DND-41 (cell line): ENCODE measurements at regions not wholly inside any gene's neighbourhood (a gene's known extent, or its start where the extent isn't known, plus 50 kb on each side); places are given as distances from the start of the nearest gene placed in this dataset.

Source experiments
- ATAC-seq: fragments of 200-7000 bp; cut with Tn5 transposase; 3 replicates; pipeline ENCODE4 v1.9.1; 2021; ENCODE audit warnings: low read depth; ENCODE audit not compliant: insufficient read depth
- DNase-seq: peaks from one replicate; pipeline ENCODE4 v3.0.0-alpha.2; 2020
- H2AFZ ChIP-seq: 2 replicates; pipeline ENCODE4 v1.6.0; 2012; ENCODE audit warnings: low read depth, low read length
- H3K27ac ChIP-seq: 2 replicates; pipeline ENCODE4 v1.5.1; 2012; ENCODE audit warnings: low read length, inconsistent platforms
- H3K27me3 ChIP-seq: fragments of 200-600 bp; sonication (generic); 2 replicates; pipeline ENCODE4 v1.6.0; 2012; ENCODE audit warnings: low read length, mild to moderate bottlenecking, inconsistent platforms; ENCODE audit not compliant: insufficient read depth, poor library complexity
- H3K36me3 ChIP-seq: 2 replicates; pipeline ENCODE4 v1.5.1; 2012; ENCODE audit warnings: low read length, inconsistent platforms; ENCODE audit not compliant: insufficient read depth
- H3K4me1 ChIP-seq: 2 replicates; pipeline ENCODE4 v1.5.1; 2012; ENCODE audit warnings: mild to moderate bottlenecking, low read length; ENCODE audit not compliant: insufficient read depth
- H3K4me2 ChIP-seq: 2 replicates; pipeline ENCODE4 v1.6.0; 2012; ENCODE audit warnings: mild to moderate bottlenecking, moderate library complexity, low read length, inconsistent platforms; ENCODE audit not compliant: insufficient read depth
- H3K4me3 ChIP-seq, 2 experiments: fragments of 200-600 bp in 1 of 2; shearing (Covaris generic) in 1 of 2; 2 replicates each; pipeline ENCODE4 v1.5.1; 2012 to 2016; ENCODE audit warnings: inconsistent platforms in 2 of 2, low read length in 2 of 2, mild to moderate bottlenecking in 2 of 2, low read depth in 1 of 2, moderate library complexity in 1 of 2
- H3K79me2 ChIP-seq: 2 replicates; pipeline ENCODE4 v1.6.0; 2012; ENCODE audit warnings: low read length, inconsistent platforms; ENCODE audit not compliant: insufficient read depth
- H3K9ac ChIP-seq: 2 replicates; pipeline ENCODE4 v1.6.0; 2012; ENCODE audit warnings: low read depth, mild to moderate bottlenecking, inconsistent platforms, low read length, moderate library complexity
- H3K9me3 ChIP-seq: 2 replicates; pipeline ENCODE4 v1.5.1; 2012; ENCODE audit warnings: low read length, moderate library complexity, mild to moderate bottlenecking, inconsistent platforms; ENCODE audit not compliant: insufficient read depth, severe bottlenecking
- H4K20me1 ChIP-seq: 2 replicates; pipeline ENCODE4 v1.6.0; 2012; ENCODE audit warnings: low read length; ENCODE audit not compliant: insufficient read depth
- EZH2 ChIP-seq: IDR thresholded peaks from 3 replicates; pipeline ENCODE4 v1.6.1; 2012; ENCODE audit warnings: borderline replicate concordance, low read depth, mild to moderate bottlenecking, moderate library complexity, low read length, inconsistent platforms; ENCODE audit not compliant: severe bottlenecking
- TF ChIP-seq, protein P1 (sequence below): IDR thresholded peaks from 2 replicates; pipeline ENCODE4 v1.5.1; 2012; ENCODE audit warnings: borderline replicate concordance, low read length, moderate library complexity, mild to moderate bottlenecking; ENCODE audit not compliant: poor library complexity, severe bottlenecking; ENCODE audit errors: extremely low read depth

GRCh38 chrX:6849716-6850414, 297.6 kb upstream of the STS start:
- TF ChIP-seq EZH2, result no peak
- TF ChIP-seq, protein P1, sequence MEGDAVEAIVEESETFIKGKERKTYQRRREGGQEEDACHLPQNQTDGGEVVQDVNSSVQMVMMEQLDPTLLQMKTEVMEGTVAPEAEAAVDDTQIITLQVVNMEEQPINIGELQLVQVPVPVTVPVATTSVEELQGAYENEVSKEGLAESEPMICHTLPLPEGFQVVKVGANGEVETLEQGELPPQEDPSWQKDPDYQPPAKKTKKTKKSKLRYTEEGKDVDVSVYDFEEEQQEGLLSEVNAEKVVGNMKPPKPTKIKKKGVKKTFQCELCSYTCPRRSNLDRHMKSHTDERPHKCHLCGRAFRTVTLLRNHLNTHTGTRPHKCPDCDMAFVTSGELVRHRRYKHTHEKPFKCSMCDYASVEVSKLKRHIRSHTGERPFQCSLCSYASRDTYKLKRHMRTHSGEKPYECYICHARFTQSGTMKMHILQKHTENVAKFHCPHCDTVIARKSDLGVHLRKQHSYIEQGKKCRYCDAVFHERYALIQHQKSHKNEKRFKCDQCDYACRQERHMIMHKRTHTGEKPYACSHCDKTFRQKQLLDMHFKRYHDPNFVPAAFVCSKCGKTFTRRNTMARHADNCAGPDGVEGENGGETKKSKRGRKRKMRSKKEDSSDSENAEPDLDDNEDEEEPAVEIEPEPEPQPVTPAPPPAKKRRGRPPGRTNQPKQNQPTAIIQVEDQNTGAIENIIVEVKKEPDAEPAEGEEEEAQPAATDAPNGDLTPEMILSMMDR, result no peak
- no peak overlapping the region for H3K4me2 ChIP-seq
- no peak for ATAC-seq
- DNase-seq, result no peak
- peaks cover 7% of the 10 kb centered on the region for H3K9me3 ChIP-seq
- no peak overlapping the region for H3K4me3 ChIP-seq
- no peak overlapping the region for H2AFZ ChIP-seq
- H3K9ac ChIP-seq, result no peak overlapping the region
- no peaks in the 10 kb centered on the region; the same call in none of the 2 replicates for H3K4me1 ChIP-seq
- no peaks in the 10 kb centered on the region for H3K36me3 ChIP-seq
- H3K27me3 ChIP-seq, result no peaks in the 10 kb centered on the region
- H3K27ac ChIP-seq, result no peak overlapping the region
- H3K79me2 ChIP-seq, result no peaks in the 10 kb centered on the region
- no peaks in the 10 kb centered on the region for H4K20me1 ChIP-seq

DNA sequence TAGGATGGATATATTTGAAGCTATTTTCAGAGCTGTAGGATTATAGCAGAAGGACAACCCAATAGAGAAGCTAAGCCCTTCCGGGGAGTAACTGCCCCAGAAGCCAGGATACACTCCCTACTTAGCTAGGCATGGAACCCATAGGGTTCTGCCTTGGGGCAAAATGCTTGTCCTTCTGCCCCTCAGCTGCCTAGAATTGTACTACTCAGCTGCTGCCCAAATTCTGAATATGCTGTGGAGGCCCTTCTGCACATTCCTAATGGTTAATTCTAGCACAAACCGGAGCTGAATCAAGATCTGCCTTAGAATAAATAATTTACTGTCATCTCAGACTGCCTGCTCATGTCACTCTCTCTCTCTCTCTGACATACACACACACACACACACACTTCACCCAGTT, 297.7 kb upstream of the VCX3A start:
- no peak for ATAC-seq
- H3K36me3 ChIP-seq, result no peaks in the 10 kb centered on the region
- TF ChIP-seq EZH2, result no peak
- TF ChIP-seq, protein P1, result no peak
- H3K9me3 ChIP-seq, result no peaks in the 10 kb centered on the region
- H3K79me2 ChIP-seq, result no peaks in the 10 kb centered on the region
- no peak overlapping the region for H3K9ac ChIP-seq
- DNase-seq, result no peak
- no peak overlapping the region for H3K4me3 ChIP-seq
- no peak overlapping the region for H2AFZ ChIP-seq
- H3K27ac ChIP-seq, result no peak overlapping the region
- no peak overlapping the region for H3K4me2 ChIP-seq
- H3K4me1 ChIP-seq, result peaks cover 14% of the 10 kb centered on the region
- no peaks in the 10 kb centered on the region for H4K20me1 ChIP-seq
- H3K27me3 ChIP-seq, result no peaks in the 10 kb centered on the region

DNA sequence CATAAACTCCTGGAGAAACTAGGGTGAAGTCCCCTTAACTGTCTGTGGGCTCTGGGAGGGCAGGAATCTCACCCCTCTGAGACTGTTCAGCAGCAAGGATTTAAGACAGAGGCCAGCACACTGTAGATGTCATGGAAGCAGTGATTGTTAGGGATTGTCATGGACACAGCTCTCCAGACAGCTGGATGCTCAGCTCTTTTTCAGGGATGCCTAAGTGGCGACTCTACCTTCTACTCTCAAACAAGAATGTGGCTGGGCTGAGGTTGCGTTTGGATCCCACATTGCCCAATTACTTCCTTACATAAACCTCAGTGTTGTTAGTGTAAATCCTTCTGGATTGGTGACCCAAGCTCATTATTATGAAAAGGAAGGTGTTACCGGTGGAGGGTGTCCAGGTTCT, 291.9 kb upstream of the VCX3A start:
- no peak for DNase-seq
- no peak overlapping the region for H3K9ac ChIP-seq
- H3K4me1 ChIP-seq, result peaks cover 18% of the 10 kb centered on the region
- no peak overlapping the region for H3K27ac ChIP-seq
- no peak for ATAC-seq
- no peak overlapping the region for H3K4me3 ChIP-seq
- H3K9me3 ChIP-seq, result no peaks in the 10 kb centered on the region
- no peaks in the 10 kb centered on the region for H3K27me3 ChIP-seq
- no peak overlapping the region for H2AFZ ChIP-seq
- no peak overlapping the region for H3K4me2 ChIP-seq
- TF ChIP-seq, protein P1, result no peak
- no peaks in the 10 kb centered on the region for H4K20me1 ChIP-seq
- H3K36me3 ChIP-seq, result no peaks in the 10 kb centered on the region
- H3K79me2 ChIP-seq, result no peaks in the 10 kb centered on the region
